ENCODE measurements at regions not wholly inside any gene's neighbourhood (a gene's known extent, or its start where the extent isn't known, plus 50 kb on each side); places are given as distances from the start of the nearest gene placed in this dataset.

DNA sequence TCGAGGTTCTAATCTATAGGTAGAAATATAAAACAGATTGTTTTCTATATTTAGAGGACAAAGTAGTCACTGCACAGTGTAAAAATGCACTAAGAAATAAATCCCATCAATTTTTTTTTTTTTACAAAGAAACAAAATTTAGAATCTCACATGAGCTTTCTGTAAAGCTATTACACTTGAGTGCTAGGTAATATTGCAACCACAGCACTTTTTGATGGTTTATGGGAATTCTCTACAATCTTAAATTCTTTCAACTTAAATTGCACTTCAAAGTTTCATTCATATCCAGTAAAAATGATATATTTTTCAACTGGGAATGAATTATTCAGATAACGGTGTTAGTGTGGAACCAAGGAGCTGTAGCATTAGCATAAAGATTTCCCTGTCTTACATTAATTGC lies 1035.4 kb downstream of the SQOR start:
- whole genome bisulfite sequencing, 10 experiments: 0 to 100% (median 77%) methylated on average over 1 to 2 of the region's 2 CpGs
- in situ Hi-C loops (cut with MboI; ENCODE audit: low pct_unique_long_range_greater_than_20kb in 2 of 9, low sequenced_read_pairs in 9 of 9, unreplicated experiment in 9 of 9): no loop called here
- no peak overlapping the region for H3K27ac ChIP-seq
- ATAC-seq (replicated peaks in 6 of 8): no peak
- H3K4me1 ChIP-seq (replicated peaks in 1 of 2): no peaks in the 10 kb centered on the region
- H3K4me3 ChIP-seq: no peak overlapping the region

DNA sequence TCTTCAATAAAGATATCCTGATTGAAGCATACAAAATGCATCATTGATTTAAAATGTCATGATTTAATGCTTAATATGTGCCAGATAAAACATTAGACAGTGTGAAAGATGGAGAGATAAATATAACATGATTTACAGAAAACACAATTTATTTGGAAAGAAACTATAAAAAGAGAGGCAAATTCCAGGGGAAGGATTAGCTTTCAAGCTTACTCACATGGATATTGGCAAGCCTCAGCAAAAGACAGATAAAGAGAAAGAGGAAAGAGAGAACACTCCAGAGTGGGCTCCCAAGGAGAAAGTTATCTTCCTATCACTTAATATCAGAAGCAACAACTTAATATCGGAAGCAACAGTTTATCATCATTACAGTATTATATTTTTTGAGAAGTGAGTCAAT lies 1036.5 kb downstream of the SQOR start:
- no peak for ATAC-seq (replicated peaks in 6 of 8)
- in situ Hi-C loops (cut with MboI; ENCODE audit: low pct_unique_long_range_greater_than_20kb in 2 of 9, low sequenced_read_pairs in 9 of 9, unreplicated experiment in 9 of 9): no loop called here
- H3K4me1 ChIP-seq (replicated peaks in 1 of 2): no peaks in the 10 kb centered on the region
- H3K4me3 ChIP-seq: no peak overlapping the region
- no peak overlapping the region for H3K27ac ChIP-seq
- WGBS, 10 experiments: 0 to 100% (median 75%) methylated on average over 1 of the region's 1 CpG; no CpG with 5 or more reads in 1 of the 10 experiments

DNA sequence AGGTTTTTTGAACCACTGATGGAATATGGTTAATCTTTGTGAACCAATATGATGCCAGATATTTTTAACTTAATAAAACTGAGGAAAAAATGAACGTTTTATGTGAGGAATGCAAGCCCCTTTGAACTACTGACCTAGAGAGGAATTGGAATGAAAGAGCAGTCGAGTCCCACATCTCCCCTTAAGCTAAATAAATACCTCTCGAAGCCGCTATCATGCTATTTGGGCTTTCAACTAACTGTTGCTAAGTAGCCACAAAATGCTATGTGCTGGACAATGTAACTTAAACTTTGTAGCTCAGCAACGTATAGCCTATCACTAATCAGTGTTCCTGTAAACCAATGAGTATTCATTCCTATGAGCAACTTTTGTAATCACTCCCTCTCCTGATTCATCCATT lies 1037.2 kb downstream of the SQOR start:
- in situ Hi-C loops (cut with MboI; ENCODE audit: low pct_unique_long_range_greater_than_20kb in 2 of 9, low sequenced_read_pairs in 9 of 9, unreplicated experiment in 9 of 9): no loop called here
- H3K27ac ChIP-seq: no peak overlapping the region
- peak in 1 of 8 experiments; percentile 42 for ATAC-seq (replicated peaks in 6 of 8)
- WGBS, 10 experiments: 0 to 80% (median 62%) methylated on average over 1 to 5 of the region's 5 CpGs
- no peak overlapping the region for H3K4me3 ChIP-seq
- H3K4me1 ChIP-seq (replicated peaks in 1 of 2): no peaks in the 10 kb centered on the region

DNA sequence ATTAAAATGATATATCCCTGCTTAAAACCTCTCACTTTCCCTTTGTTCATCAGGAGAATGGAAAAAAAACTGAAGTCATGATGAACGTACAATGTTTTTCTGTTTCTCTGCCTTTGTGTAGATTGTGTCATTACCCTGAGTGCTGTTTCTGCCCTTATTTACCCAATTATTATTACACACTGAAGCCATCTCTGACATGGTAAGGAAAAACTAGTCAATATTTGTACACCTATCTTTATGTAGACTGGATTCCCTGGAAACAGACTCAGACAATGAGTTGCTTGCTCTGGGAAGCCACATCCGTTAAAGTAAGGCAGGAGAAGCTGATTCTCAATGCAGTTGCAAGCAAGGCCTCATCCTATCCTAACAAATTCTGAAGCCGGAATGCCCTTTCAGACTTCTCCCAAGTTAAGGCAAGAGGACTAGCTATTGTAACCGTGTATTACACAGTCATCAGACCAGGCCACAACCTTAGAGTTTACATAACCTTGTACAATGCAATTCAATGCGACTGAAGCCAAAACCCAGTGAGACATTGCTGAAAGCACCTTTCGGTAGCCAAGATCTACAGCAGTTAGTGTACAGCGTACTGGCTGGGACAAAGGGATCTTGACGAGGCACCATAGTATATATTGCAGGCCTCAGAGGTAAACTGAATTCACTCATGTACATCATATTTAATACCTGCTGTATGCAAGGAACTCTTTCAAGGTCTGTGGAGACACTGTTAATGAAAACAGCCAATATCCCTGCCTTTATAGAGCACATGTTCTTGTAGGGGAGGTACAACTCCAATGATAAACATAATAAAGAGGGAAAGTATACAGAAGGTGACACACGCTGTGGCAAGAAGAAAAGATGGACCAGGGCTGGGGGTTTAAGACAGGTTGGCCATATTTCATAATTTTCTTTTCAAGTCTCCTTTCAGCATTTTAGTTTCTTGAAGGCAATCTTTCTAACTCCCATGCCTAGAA lies 1040.8 kb upstream of the SEMA6D start:
- H3K4me3 ChIP-seq: no peak overlapping the region
- no peak overlapping the region for H3K27ac ChIP-seq
- H3K4me1 ChIP-seq (replicated peaks in 1 of 2): no peaks in the 10 kb centered on the region
- 8 to 97% (median 75%) methylated on average over 4 to 9 of the region's 9 CpGs; no CpG with 5 or more reads in 1 of the 10 experiments for WGBS, 10 experiments
- in situ Hi-C loops (cut with MboI; ENCODE audit: low pct_unique_long_range_greater_than_20kb in 2 of 9, low sequenced_read_pairs in 9 of 9, unreplicated experiment in 9 of 9): no loop called here
- ATAC-seq (replicated peaks in 6 of 8): peak in 2 of 8 experiments; percentile 48 to 84

DNA sequence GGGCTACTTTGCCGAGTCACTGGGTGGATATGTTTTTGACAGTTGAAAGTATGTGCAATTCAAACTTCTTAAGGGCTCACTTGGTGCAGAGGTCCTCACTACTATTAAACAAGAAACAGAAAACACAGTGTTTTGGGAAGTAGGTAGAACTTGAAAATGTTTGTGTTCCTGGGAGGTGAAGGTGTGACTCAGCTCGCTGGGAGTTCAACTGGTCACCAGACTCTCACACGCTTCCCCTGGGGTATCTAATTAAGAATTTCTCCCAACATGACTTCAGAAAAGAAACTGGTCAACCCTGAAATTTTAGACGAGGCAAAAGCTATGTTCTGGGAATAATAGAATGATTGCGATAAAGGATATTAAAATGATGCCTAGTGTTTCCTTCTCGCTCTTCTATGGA lies 1039.8 kb upstream of the SEMA6D start:
- in situ Hi-C loops (cut with MboI; ENCODE audit: low pct_unique_long_range_greater_than_20kb in 2 of 9, low sequenced_read_pairs in 9 of 9, unreplicated experiment in 9 of 9): no loop called here

DNA sequence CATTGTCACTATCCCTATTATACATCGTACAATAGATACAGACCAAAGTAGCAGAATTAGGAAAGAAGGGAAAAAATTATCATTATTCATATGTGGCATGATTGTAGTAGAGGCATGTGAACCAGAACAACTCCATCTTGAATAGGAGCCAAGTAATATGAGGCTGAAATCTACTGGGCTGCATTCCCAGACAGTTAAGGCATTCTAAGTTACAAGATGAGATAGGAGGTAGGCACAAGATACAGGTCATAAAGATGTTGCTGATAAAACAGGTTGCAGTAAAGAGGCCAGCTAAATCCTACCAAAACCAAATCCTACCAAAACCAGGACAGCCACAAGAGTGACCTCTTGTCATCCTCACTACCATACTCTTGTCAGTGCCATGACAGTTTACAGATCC lies 1035.4 kb upstream of the SEMA6D start:
- Histone ChIP-seq H3K4me1 (replicated peaks in 1 of 2) (no peaks in the 10 kb centered on the region), H3K27ac (no peak overlapping the region), H3K4me3 (no peak overlapping the region)
- ATAC-seq (replicated peaks in 6 of 8): no peak
- WGBS, 10 experiments: 0 to 100% (median 38%) methylated on average over 1 of the region's 1 CpG; no CpG with 5 or more reads in 3 of the 10 experiments
- in situ Hi-C loops (cut with MboI; ENCODE audit: low pct_unique_long_range_greater_than_20kb in 2 of 9, low sequenced_read_pairs in 9 of 9, unreplicated experiment in 9 of 9): no loop called here

More for the DNA sequence above, 1039.8 kb upstream of the SEMA6D start:
- H3K27ac ChIP-seq: no peak overlapping the region
- no peak overlapping the region for H3K4me3 ChIP-seq
- ATAC-seq (replicated peaks in 6 of 8): no peak
- WGBS, 10 experiments: 38 to 95% (median 87%) methylated on average over 2 to 6 of the region's 6 CpGs
- no peaks in the 10 kb centered on the region for H3K4me1 ChIP-seq (replicated peaks in 1 of 2)

DNA sequence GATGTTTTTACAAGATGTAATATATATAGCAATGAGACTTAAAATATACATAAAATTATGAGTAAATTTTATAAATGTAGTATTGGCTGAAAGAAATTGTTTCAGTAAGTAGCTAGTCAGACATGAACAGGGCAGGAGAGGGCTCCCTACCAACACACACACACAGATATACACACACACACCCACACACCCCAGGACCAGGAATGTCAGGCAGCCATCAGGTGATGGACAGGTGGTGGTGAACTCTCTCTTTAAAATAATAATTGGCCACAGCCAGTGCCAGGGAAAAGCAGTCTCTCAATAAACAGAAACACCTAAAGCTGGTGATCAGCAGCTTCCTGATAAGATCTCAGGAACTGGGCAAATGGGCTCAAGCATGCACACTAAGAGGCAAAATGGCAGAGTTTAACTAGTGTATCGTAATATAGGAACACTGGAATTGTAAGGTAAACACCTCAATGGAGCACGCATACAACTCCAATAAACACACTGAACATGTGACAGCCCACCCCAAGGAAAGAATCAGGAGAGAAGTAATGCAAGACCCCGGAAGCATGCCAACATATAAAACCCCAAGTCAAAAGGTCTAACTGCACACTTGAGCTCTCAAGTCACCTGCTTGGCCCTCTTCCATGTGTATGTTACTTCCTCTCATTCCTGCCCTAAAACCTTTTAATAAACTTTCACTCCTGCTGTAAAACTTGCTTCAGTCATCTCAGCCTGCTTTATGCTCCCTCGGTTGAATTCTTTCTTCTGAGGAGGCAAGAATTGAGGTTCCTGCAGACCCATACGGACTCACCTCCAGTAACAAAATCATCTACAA lies 1034.1 kb upstream of the SEMA6D start:
- in situ Hi-C loops (cut with MboI; ENCODE audit: low pct_unique_long_range_greater_than_20kb in 2 of 9, low sequenced_read_pairs in 9 of 9, unreplicated experiment in 9 of 9): no loop called here
- Histone ChIP-seq H3K4me1 (replicated peaks in 1 of 2) (no peaks in the 10 kb centered on the region), H3K27ac (no peak overlapping the region), H3K4me3 (no peak overlapping the region)
- ATAC-seq (replicated peaks in 6 of 8): no peak
- 40 to 100% (median 91%) methylated on average over 1 to 5 of the region's 5 CpGs; no CpG with 5 or more reads in 1 of the 10 experiments for WGBS, 10 experiments

DNA sequence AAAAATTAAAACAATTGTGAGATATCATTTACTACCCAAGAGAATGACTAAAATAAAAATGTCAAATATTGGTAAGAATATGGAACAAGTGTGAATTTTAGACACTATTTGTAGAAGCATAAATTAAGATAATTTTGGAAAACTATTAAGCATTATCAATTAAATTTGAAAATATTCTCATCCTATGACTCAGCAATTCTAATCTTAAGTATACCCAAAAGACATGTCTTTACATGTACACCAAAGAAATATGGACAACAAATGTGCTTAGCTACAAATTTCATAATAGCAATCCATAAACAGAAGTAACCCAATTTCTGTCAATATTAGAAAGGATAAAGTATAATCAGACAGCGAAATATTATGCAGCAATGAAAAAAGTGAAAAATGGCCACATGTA lies 1032.2 kb upstream of the SEMA6D start:
- no peak overlapping the region for H3K4me3 ChIP-seq
- in situ Hi-C loops (cut with MboI; ENCODE audit: low pct_unique_long_range_greater_than_20kb in 2 of 9, low sequenced_read_pairs in 9 of 9, unreplicated experiment in 9 of 9): no loop called here
- ATAC-seq (replicated peaks in 6 of 8): no peak
- no peaks in the 10 kb centered on the region for H3K4me1 ChIP-seq (replicated peaks in 1 of 2)
- H3K27ac ChIP-seq: no peak overlapping the region
- 0 to 80% (median 9%) methylated on average over 1 of the region's 1 CpG for WGBS, 10 experiments

DNA sequence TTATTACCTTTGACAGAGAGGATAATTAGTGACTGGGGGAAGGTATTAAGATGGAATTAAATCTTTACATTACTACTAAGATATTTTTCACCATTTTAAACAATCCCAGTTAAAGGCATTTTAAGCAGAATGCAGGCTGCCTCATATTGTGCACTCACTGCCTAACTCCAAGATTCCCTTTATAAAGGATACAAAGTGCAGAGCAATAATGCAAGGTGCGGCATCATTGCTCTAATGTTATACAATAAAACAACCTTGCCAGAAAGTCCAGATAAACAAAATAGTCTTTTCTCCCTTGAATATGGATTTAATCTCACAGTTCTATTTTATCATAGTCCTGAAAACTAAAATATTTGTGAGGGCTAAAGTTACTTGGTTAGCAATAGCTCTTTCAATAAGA lies 1031.6 kb upstream of the SEMA6D start:
- no peaks in the 10 kb centered on the region for H3K4me1 ChIP-seq (replicated peaks in 1 of 2)
- 14 to 100% (median 100%) methylated on average over 1 of the region's 1 CpG; no CpG with 5 or more reads in 2 of the 10 experiments for WGBS, 10 experiments
- in situ Hi-C loops (cut with MboI; ENCODE audit: low pct_unique_long_range_greater_than_20kb in 2 of 9, low sequenced_read_pairs in 9 of 9, unreplicated experiment in 9 of 9): no loop called here
- ATAC-seq (replicated peaks in 6 of 8): no peak
- no peak overlapping the region for H3K4me3 ChIP-seq
- H3K27ac ChIP-seq: no peak overlapping the region

DNA sequence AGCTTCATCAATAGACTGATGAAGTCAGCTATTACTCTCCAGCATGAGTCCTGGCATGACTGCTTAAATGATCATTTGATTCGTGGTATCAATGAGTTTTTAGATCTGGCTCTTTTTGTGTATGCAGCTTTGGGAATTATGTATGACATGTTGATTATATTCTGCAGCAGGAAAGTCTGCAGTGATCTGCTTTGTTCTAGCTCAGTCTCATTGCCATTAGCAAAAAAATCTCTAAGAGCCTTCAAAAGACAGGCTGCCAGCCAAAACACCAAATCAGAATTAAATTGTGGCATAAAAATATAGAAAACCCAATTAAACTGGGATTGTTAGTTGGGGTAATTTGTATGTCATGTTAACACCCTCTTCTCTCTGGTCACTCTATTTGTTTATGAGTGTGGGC lies 1021.0 kb upstream of the SEMA6D start:
- H3K4me1 ChIP-seq (replicated peaks in 1 of 2): no peaks in the 10 kb centered on the region
- no peak overlapping the region for H3K4me3 ChIP-seq
- in situ Hi-C loops (cut with MboI; ENCODE audit: low pct_unique_long_range_greater_than_20kb in 2 of 9, low sequenced_read_pairs in 9 of 9, unreplicated experiment in 9 of 9): no loop called here
- ATAC-seq (replicated peaks in 6 of 8): peak in 1 of 8 experiments; percentile 47
- 0 to 60% (median 17%) methylated on average over 1 of the region's 1 CpG; no CpG with 5 or more reads in 2 of the 10 experiments for WGBS, 10 experiments
- H3K27ac ChIP-seq: no peak overlapping the region

DNA sequence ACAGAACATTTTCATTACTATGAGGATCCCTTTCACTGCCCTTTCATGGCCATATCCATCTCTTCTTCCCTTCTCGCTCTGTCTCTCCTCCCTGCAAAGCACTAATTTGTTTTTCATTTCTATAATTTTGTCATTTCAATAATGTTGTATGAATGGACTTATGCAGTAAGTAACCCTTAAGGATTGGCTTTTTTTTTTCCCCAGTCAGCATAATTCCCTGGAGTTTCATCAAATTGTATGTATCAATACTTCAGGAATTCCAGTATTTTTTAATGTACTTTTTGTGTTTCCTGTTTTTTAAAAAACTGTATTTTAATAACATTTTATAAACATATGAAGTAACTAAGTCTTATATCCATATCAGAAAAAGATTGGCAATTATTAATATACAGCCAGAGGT lies 1016.0 kb upstream of the SEMA6D start:
- no peak for ATAC-seq (replicated peaks in 6 of 8)
- Histone ChIP-seq H3K4me3 (no peak overlapping the region), H3K4me1 (replicated peaks in 1 of 2) (peaks cover 0 to 3% of the 10 kb centered on the region in 2 donors), H3K27ac (no peak overlapping the region)
- in situ Hi-C loops (cut with MboI; ENCODE audit: low pct_unique_long_range_greater_than_20kb in 2 of 9, low sequenced_read_pairs in 9 of 9, unreplicated experiment in 9 of 9): no loop called here
- 0 to 100% (median 85%) methylated on average over 1 of the region's 1 CpG; no CpG with 5 or more reads in 2 of the 10 experiments for WGBS, 10 experiments

DNA sequence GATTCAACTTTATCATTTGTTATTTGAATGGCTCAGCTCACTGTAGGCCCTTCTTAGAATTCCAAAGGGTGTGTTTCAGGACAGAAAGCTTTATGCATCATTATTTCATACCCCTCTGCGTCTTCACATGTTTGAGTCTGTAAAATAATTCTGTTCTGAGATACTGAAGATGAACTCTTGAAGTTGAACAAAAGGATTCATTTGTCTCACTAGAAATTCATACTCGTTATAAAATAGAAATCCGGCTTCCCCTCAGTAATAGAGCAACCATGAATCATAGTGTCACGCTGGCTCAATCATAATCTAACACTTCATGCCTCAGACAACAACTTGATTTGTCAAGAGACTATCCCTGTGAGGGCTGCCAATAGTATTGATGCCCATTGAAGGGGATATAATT lies 1015.4 kb upstream of the SEMA6D start:
- WGBS, 10 experiments: 0 to 92% (median 51%) methylated on average over 2 to 4 of the region's 4 CpGs; no CpG with 5 or more reads in 2 of the 10 experiments
- Histone ChIP-seq H3K4me1 (replicated peaks in 1 of 2) (peaks cover 0 to 3% of the 10 kb centered on the region in 2 donors), H3K4me3 (no peak overlapping the region), H3K27ac (no peak overlapping the region)
- peak in 1 of 8 experiments; percentile 28 for ATAC-seq (replicated peaks in 6 of 8)
- in situ Hi-C loops (cut with MboI; ENCODE audit: low pct_unique_long_range_greater_than_20kb in 2 of 9, low sequenced_read_pairs in 9 of 9, unreplicated experiment in 9 of 9): no loop called here

Data from motor neuron (in vitro differentiated cells).